Peyer's patch (tissue), 4 donors: ENCODE measurements at regions not wholly inside any gene's neighbourhood (a gene's known extent, or its start where the extent isn't known, plus 50 kb on each side); places are given as distances from the start of the nearest gene placed in this dataset.

Source experiments
- CTCF ChIP-seq, 6 experiments: fragments of 450-650 bp in 4 of 6; fragments of 200-600 bp in 2 of 6; sonication (generic) in 1 of 6; IDR thresholded peaks; one replicate each; pipeline ENCODE4 v1.5.1; 2017 to 2019; ENCODE audit warnings: antibody characterized with exemption in 6 of 6, mild to moderate bottlenecking in 3 of 6, moderate library complexity in 1 of 6
- POLR2A ChIP-seq, 2 donors: fragments of 450-650 bp; IDR thresholded peaks; one replicate each; pipeline ENCODE4 v1.5.1; 2017; ENCODE audit warnings: antibody characterized with exemption in 2 of 2, mild to moderate bottlenecking in 2 of 2, moderate library complexity in 2 of 2

- TF ChIP-seq CTCF (IDR thresholded peaks at IDR 0.05): no peak
- no peak for TF ChIP-seq POLR2A (IDR thresholded peaks at IDR 0.05)
Measured at GRCh38 chr15:35630532-35630931, 84.6 kb upstream of the DPH6 start.
